HG02798 (cell line): ENCODE measurements at regions not wholly inside any gene's neighbourhood (a gene's known extent, or its start where the extent isn't known, plus 50 kb on each side); places are given as distances from the start of the nearest gene placed in this dataset.

Experiments
- ATAC-seq: cut with Tn5 transposase; IDR thresholded peaks from one replicate; pipeline ENCODE4 v1.9.1; 2021; ENCODE audit warnings: mild to moderate bottlenecking; ENCODE audit not compliant: unreplicated experiment, poor library complexity

DNA sequence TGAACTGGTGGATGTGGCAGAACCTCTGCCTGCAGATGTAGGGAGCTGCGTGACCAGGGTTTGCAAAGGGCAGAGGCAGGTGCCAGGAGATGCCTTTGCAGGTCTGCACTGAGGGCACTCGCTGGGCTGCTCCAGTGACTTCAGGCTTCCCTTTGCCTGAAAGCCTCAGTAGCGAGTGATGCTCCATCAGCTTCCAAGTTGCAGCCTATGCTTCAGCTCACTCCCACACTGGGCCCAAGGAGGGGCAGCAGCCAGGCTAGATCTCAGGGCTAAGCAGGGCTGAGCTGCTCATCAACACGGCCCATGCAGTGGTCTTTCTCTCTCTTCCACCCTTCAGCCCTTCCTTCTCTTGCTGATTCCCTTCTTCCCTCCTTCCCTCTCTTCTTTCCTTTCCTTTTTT is 78.3 kb upstream of the RGMA start:
- no peak for ATAC-seq

DNA sequence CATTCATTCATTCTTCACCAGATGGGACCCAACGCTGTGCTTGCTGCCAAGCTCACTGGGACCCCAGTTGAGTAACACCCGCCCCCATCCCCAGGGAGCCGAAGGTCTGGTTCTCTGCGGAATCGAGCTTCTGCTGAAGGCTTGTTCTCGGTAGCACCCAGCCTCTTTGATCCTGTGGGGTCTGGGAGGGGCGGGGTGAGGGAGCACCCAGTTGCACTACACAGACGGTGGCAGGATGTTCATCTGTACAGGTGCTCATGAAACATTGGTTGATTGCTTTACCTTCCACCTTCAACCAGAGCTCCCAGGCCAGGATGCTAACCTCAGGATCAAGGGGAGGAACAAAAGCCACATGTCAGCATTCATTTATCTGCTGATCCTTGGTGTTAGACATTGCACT is 77.7 kb upstream of the RGMA start:
- ATAC-seq = no peak

DNA sequence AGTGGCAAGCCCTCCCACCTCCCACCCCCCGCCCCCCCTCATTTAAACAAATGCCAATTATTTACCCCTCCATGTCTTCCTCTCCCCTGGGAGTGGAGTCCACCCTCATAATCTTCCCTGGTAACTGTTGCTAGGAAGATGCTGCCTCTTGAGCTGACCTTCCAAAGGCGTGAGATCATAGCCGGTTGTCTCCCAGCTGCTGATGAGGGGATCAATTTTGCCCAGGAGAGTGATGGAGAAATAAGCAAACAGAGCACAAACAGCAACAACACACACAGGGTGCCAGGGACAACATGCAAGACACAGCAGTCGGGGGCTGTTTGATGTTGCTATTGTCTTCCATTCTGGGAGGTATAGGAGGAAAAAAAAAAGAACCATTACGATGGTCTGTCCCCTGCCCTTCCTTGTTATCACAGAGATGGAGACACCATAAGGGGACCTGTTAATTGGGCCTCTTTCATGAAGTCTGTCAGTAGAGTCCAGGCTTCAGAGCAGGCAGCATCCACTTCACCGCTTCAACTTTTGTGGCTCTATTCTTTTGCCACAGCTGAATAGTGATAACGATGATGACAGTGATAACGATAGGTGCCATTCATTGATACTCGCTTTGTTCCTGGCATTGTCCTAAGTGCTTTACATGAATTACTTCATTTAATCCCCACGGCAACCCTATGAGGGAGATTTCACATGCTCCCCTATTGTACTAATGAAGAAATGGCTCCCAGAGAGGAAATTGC is 76.9 kb upstream of the RGMA start:
- no peak for ATAC-seq

DNA sequence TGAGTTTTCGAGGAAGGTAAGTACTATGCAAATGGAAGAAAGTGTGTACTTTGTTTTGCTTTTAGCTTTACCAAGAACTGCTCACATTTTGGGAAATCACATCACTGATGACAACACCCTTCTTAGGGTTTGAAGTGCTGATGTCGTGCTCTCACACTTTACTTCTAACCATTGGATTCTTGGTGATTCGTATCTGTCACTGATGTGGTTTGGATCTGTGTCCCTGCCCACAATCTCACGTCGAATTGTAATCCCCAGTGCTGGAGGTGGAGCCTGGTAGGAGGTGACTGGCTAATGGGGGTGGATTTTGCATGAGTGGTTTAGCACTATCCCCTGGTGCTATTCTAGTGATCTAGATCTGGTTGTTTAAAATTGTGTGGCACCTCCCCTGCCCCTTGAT is 75.4 kb upstream of the RGMA start:
- no peak for ATAC-seq

DNA sequence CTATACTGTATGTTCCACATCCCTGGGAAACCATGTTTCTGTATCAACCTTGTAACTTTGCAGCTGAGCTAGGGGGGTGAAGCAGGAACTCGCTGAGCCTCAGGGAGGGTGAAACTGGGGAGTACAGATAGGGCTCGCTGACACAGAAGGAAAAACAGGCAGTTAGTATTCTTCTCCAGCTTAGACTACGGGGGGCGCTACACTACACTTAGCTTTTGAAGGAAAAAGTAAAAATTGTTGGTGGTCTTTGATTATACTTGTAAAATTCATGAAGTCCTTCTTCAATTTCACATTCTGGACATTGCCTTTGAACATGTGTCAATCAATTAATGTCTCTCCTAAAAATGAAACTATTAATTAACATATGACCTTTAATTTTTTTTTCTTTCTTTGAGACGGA is 73.5 kb upstream of the RGMA start:
- ATAC-seq = no peak

DNA sequence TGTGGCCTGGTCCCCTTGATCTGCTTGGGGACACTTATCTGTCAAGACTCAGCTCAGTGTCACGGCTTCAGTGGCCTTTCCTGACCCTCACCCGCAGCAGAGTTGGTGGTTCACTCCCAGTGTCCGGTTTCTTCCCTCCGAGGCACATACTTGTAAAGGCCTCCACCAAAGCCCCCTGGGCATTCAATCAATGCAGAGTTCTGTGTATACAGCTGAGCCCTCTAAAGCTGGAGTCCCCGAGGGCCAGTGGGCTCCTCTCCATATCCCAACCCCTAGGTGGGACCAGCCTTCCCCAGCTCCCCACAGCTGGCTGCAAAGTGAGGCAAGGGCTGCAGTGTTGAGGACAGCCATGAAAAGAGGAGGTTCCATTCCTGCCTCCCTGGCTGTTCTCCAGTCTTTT is 70.9 kb upstream of the RGMA start:
- ATAC-seq = no peak

DNA sequence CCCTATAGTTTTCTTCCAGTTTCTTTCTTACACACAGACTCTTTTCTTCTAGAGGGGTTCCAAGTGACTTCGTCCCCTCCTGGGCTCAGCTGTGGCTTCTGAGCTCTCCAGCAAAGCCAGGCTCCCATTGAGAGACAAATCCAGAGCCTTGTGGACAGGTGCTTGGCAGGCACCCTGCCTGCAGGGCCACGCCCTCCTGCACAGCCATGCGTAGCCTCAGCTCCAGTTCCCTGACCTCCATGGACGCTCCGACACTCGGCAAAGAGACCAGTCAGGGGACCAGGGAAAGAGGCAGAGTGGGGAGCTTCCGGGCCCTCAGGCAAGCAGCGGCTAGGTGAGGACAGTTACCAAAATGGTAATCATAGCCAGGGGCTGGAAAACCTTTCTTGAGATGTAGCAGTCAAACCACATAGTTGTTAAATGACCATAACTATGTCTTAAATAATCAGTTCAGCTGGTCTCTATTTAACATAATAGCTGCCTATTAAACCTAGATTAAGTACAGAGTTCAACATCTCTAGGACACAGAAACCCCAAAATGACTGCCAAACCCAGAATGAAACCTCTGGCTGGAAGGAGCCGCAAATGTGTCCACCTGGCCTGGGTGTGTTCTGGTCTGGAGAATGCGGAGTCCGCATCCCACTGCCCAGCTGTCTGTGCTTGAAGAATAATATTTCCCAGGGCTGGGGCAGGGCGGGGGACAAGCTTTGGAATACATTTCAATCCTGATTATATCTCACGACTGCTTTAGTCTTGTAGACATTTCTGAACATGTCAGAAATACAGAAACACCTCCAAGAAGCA is 69.3 kb upstream of the RGMA start:
- no peak for ATAC-seq

DNA sequence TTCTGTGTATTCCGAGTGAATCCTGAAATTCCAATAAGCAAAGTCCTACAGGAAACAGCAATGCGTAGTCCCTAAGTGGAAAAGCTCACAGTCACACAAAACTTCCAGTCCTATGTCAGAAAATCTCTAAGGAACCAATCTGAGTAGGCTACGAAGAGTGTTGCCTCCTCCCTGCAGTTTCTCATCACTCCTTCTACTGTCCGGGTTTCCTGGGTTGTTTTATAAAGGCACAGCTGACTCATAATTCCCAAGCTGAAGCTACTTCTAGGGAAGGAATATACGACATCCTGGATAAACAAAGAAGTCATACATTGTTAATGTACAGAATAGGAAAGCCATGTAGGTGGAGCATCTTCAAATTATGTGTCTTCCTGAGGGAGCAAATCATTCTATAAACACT is 65.7 kb upstream of the RGMA start:
- ATAC-seq = no peak

DNA sequence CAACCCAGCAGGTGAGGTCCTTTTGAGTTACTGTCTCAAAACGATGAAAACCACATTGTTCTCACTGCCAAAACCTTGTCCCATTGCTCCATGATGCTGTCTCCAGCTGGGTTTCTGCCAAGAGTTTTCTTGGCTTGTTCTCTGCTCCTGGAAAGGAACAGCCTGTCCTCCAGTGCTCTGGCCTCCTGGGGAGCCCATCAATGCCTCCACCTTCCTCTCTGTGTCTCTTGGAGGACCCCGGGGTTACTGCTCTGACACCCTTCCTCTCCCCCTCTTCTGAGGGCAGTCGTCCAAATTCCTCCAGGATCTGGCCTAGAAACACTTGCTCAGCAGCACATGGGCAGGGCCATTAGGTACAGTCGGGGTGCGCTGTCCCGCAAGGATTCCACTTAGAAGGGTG is 63.9 kb upstream of the RGMA start:
- no peak for ATAC-seq

DNA sequence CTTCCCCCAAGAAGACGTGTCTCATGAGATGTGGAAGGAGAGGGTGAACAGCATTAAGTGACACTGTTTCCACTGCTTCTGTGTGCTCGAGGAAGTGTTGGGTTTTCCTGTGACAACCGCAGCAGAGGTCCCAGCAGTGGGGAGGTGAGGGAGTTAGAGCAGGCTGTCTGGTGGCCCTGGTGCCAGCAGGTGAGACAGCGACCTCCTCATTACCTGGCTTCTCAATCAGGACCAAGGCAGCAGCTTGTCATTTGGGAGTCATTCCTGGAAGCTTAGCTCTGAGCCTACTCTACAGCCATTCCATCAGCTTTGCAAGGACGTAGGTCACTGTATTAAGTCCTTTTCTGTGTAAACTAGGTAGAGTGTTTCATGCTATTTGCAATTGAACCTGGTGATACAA is 63.3 kb upstream of the RGMA start:
- no peak for ATAC-seq

DNA sequence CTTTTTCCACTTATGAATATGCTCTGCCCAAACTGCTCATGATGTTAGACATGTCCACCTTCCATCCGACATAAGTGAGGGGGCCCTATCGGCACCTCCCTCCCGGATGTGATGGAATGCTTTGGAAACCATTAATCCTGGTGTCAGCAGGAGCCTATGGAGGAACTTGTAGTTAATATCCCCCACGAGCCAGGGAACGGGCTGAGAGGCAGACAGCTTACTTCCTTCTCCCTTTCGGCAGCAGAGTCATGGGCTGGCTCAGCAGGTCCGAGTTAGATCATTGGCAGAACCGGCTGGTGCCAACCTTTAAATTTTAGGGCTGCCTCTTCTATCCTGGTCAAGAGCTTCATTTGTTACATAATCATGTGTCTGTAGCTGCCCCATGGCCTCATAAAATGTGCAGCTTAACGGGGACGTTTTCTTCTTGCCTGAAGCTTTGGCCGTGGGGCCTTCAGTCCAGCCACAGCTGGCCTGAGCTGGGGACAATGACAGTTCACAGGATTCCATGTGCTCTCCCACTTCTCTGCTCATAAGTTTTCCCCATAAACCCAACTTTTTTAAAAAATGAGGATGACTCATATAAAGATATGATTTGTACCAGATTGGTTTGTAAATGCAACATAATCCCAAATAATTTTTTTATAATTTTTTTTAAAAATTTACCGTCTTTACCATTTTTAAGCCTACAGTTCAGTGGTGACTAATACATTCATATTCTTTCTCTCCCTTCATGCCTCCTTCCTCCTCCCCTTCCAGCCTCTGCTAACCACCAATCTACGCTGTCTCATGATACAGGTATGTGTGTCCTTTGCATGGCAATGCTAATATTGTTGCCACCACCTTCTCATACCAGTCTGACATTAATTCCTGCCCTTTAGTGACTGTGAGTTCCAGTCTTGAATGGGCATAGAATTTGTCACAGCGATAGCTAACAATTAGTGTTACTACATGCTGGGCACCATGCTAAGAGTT is 62.2 kb upstream of the RGMA start:
- no peak for ATAC-seq

DNA sequence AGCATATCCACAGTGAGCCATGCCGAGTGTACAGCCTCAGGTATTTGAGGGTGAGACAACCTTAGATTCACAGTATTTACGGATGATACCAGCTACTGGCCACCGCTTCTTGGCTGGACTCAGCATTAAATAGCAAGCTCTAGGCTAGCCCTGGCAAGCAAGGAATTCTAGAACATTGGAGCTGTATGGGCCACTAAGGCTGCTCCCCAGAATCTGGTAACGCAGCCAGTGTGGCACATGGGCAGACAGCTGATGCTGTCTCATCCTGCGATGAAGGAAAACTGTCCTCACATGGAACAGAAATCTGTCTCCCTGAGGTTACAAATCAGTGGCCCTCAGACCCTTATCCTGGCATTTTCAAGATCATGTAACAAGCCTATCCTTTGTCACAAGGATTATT is 57.6 kb upstream of the RGMA start:
- ATAC-seq = no peak

DNA sequence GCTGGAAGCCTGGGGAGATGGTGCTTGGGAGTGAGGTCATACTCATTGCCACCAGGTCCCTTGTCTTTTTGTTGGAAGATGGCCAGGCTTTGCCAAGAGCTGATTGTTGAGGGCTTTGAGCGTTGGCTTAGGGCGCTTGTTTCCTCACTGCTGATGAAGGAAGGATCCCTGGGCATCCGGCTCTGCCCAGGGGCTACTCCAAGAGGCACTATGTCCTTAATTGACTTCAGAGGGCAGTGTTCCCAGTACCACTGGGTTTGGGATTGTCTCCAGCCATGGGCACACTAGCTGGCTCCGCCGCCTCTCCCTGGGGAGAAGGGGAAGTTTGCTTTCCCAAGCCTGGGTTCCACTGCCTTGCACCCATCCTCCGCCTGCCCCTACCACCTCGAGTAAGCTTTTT is 57.2 kb upstream of the RGMA start:
- ATAC-seq = no peak

DNA sequence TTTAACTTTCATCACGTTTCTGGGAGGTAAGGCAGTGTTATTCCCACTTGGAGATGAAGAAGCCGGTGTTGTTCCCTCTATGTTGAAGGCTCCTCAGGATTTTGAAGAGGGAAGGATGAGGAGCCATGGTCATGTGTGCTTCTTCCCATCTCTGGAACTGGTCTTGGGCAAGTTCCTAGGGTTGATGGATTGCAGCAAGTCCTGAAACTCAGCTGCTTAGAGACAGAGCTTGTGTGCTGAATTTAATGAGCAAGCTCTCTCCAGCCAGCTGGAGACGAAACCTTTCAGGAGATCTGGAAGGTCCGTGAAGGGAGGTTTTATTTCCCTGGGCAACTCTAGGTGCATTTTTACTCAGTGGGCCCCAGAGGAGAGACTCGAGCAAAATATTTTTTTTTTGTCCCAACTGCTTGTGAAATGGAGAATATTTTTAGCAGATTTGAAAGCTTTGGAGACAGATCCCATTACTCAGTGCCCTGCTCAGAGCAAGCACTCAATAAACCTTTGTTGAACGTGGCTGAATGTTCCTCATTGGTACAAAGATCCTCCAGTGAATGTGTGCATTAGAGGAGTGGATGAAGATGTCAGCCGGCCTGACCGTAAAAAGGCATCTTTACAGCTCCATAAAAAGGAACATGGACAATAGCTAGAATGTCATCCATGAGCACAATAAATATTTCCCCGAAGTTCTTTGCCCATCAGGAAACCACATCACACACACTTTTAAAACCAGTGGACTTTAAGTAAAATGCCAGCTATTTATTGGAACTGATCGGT is 55.6 kb upstream of the RGMA start:
- ATAC-seq = no peak

DNA sequence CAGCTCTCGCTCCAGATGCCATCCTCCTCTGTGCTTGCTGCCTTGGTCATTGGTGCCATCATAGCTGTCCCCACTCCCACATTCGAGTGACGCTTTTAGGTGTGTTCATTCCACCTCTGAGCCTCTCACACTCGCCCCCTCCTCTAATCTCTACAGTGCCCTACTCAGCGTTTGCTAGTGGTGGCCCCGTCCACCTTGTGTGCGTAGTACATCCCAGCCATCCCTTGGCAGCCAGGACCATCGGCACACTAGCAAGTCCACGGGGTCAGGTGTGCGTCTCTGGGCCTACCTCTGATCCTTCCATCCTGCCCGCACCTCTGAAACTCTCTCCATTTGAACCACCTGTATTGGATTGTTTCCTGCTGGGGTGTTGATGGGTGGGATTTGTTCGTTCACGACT is 54.2 kb upstream of the RGMA start:
- ATAC-seq = no peak

DNA sequence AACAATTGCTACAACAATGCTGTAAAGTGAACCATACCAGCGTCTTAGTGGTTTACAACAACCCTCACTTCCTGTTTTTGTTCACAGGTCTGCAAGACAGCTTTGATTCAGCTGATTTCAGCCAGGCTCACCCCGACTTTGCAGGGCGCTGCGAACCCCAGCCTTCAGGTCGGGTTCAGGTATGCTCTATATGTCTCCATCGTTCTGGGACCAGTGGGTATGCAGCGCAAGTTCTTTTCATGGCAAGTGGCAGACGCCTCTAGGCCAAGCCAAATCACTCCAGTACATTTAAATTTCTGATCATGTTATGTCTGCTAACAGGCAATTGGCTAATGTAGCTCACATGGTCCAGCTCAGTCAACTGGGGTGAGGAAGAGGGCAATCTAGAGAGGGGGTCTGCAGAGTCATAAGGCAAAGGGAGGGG is 52.4 kb upstream of the RGMA start:
- no peak for ATAC-seq

DNA sequence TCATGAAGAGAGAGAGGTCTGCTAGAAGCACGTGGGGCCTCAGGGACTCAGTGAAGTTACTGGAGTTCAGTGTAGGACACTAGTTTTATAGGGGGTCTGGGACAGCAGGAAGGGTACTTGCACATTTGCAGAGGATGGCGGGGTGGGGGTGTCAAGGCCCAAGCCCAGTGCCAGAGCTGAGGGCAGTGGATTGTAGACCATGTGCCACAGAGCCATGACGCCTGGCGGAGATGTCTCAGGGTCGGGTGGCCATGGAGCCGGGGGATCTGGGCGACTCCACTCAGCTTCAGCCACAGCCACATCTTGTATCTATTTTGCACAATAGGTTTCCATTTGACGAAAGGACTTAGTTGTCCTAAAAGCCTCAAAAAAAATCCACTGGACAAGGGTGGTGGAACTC is 50.4 kb upstream of the RGMA start:
- no peak for ATAC-seq

DNA sequence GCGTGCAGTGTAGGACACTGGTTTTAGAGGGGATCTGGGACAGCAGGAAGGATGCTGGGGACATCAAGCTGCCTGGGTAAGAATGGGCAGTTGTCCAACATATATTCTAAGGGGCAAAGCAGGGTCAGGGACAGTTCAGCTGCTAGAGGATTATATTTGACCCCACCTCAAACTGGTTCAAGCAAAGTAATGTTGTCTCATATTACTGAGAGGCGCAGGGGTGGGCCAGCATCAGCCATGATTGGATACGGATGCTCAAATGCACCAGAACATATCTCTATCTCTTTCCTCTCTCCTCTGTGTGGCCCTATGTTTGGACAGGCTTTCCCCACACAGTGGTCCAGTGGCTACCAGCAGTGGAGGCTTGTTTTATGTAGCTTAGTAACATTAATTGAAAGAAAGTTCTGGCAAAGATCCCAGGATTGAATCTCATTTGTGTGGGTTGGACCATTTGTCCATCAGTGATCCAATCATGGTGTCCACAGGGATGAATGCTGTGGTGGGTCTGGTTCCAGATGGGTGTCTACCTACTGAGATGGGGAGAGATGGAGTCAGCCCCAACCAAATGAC is 49.8 kb upstream of the RGMA start:
- ATAC-seq = no peak
